Amniotic epithelial cell (primary cell): ENCODE measurements at regions not wholly inside any gene's neighbourhood (a gene's known extent, or its start where the extent isn't known, plus 50 kb on each side); places are given as distances from the start of the nearest gene placed in this dataset.
"Not testable (repeated sequence)": the region's sequence is repeated elsewhere in the genome, so short reads cannot be mapped to it uniquely, and the experiment has no call there.

Experiments
- DNase-seq: peaks from one replicate; pipeline ENCODE4 v3.0.0-alpha.2; 2010; ENCODE audit warnings: low read depth

DNA sequence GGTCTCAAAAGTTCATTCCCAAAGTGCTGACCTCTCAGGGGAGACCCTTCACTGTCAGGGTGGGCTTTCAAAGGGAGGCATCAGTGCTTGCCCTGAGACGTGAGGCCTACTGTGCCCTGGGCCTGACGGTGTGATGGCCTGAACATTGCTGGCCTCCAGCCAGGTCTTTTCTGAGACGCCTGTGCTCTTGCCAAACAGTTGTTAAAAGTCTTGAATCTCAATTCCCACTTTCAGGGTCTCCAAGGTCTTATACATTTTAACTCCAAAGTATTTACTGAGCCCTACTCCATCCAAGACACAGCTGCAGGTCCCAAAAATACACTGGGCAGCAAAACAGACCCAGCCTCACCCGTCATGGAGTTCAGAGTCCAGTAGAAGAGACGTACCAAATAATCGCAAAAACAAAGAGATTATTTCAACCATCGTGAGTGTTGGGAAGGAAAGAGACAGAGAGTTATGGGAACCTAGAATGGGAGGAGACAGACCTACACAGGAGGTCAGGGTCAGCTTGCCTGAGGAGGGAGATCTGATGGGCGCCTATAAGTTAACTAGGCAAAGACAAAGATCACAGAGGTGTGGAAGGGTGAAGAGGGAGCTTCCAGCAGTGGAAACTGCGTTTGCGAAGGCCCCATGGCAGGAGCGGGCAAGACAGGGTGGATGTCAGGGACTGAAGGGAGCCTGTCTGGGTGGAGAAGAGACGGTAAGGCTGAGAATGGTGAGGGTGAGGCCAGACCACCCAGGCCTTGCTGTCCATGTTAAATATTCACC lies 446.3 kb downstream of the PREX1 start:
- no peak for DNase-seq

DNA sequence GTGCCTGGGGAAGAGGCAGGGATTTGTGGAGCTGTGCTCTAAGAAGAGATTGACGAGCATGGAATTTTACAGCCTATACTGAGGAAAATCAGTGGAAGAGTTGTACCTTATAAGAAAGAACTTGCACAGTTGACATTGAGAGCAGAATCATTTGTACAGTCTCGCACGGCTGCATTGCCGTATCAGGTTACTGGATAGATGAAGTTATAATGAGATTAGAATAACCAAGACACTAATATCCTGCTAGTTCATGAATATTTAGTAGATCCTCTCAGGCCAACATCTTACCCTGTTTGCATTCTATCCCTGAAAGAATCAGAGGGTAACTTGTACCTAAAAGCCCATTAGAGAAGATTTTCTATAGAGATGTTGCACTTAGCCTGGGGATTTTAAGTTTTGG lies 447.1 kb downstream of the PREX1 start:
- DNase-seq, result no peak

DNA sequence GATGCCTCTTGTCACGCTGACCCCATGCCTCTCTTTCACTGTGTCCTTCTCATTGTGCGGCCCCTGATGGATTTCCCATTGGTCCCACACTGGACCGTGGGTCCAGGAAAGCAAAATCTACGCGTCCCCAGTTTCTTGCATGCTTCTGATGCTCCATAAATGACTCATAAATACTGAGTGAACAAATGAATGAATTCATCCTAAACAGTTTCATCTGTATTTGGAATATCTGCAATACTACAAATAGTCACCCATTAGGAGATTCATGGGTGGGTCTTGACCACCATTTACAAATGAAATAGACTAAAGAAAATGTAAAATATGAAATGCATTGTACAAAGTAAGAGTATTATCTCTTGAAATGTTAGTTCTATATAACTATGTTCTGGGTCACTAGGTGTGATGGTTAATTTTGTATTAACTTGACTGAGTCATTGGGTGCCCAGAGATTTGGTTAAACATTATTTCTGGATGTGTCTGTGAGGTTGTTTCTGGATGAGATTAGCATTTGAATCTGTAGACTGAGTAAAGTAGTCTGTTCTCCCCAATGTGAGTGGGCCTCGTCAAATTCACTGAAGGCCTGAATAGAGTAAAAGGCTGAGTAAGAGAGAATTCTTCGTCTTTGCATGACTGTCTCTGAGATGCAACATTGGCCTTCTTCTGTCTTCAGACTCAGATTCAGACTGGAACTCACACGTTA lies 448.7 kb downstream of the PREX1 start:
- no peak for DNase-seq

DNA sequence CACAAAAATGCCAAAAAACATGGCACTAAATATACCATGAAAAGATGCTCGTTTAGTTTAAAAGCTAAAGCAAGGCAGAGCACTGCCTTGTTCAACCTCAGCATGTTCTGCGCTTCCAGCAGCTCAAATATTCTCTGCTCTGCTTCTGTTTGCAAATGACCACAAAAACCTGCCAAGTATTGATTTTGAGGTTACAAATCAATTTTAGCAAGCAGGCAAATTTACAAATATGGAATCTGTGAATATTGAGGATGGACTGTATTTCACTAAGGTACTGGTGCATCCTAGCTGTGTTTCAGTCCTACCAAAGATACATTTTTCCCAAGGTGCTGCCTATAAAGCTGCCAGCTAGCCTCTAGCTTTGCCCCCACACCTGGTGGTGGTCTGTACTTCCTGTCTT lies 449.9 kb downstream of the PREX1 start:
- DNase-seq, result no peak

DNA sequence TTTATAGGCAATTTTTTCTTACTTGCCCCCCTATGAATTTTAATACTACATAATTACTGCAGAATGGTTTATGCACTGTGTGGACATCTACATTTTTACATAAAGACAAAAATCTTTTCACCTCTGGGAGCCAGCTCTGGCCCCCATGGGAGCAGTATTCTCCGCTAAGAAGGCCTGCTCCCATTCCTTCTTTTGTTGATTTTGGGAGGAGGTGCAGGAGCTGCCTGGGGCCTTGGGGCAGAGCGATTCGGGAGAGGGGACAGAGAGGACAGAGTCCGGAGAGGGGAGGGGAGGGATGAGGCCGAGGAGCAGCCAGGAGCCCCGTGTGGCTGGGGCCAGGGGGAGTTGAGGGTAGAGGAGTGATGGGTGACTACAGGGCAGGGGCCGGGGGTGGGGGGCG lies 452.0 kb downstream of the PREX1 start:
- DNase-seq, result no peak

DNA sequence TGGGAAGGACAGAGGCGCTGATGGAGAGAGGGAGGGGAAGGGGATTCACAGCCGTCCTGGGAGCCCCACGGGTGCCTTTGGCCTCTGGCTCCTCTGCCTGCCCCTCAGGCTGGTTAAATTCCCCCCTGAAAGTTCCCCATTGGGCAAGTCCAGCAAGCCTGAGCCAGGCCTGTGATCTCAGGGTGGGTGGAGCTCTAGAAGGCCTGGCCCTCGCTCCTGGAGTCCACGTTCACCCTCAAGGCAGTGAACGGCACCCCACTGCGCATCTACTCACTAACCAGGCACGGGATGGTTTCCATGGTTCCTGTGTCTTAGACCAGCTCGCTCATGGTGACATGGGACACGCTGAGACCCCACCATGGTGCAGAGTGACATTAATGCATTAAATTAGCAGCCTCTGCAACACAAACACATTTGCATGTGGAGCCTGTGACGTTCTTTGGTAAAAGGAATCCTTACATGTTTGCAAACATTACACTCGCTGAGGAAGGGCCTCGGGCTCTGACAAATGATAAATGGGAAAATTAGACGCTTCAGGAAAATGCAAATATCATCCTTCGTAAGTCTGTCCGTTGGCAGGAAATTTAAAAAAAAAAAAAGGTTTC lies 452.7 kb downstream of the PREX1 start:
- no peak for DNase-seq

DNA sequence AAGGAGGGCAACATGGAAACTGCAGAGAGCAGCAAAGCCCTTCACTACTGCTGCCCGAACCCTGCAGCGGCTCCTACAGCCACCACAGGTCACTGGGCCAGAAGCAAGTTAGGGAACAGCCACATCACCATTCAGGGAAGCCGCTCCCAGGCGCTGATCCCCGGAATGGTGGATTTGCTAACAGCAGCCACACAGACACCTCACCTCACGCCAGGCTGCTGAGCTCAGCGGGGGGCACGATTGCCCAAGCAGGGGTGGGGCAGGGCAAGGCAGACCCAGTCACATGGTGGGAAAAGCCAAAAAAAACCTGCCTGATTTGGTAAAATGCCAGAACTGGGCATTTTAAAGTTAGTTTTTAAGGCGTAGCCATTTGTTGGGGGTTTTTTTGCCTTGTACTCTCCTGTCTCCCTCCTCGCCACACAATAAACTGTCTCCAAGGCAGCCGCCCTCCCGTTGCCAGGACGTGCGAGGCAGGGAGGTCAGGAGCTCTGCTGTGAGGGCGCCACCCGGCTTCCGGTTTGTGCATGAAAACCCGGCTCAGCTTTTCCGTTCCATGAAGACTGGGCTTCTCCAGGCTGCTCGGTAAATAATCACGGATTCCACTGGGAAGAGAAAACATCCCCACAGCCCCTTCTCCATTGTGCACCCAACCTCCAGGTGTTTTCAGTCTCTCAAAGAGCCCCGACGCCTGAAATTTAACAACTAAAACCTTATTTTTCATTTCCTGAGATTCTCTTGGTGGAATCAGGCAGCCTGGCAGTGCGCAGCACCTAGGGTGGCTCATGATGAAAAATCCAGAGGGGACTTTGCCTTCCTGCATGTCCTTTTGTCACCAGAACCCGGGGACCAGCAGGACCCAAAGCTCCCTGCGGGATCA lies 453.5 kb downstream of the PREX1 start:
- not testable (repeated sequence) for DNase-seq

DNA sequence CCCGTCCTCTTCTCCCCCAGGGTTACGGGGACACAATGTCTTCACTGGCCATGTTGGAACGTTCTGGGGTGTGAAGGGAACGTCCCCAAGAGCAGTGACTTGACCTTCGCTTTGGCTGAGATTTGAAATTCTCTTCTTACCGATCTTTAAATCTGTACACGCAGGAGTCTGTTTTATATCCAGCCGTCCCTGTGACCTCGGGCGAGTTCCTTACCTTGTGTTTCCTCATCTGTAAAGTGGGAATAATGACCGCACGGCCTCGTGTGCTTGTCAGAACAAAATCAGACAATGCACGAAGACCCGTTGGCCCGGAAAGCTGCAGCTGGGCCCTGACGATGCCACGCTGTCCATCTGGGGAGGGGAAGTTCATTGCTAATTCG lies 454.3 kb downstream of the PREX1 start:
- no peak for DNase-seq

DNA sequence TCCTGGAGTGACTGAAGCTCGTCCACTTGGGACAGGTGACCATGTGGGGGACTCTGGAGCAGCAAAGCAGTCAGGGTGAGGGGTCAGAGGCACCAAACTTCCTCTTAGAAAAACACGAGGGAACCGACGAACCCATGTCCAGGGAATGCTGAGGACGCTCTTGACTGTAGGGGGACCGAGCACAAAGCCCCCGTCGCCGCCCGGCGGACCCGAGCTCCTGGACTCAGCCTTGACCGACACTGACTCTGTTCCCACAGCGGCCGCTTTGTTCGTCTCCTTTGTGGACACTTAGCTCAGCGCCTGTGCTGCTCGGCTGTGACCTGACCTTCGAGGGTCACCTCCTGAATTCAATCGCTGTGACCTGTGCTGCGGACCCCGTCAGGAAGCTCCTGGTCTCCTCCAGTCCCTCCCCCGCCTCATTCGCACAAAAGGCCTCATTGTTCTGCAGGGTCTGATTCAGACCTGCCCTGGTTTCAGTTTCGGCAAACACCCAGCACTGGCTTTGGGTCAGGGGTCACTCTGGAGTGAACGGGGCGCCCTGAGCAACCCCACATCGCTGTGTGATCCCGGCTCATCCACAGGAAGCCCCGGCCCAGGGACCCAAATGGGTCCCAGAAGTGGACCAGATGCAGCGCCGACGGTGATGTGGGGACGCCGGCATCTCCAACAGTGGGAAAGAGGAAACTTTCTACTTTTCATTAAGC lies 454.8 kb downstream of the PREX1 start:
- not testable (repeated sequence) for DNase-seq

DNA sequence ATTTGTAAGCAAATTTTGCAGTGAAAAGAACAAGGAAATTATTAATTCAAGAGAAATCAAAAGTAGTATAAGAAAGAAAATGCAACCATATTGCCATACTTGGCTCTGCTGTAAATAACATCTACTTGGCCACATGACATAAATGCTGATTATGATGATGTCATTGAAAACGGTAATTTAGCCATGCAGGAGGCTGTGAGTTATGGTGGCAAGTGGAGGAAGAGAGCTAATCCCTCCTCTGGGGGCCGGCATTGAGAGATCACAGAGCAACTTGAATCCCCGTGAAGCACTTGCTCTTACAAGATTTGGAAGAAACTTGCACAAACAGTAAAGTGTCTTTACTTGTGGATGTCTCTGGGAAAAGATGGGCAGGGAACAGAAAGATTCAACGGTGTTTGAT lies 456.6 kb downstream of the PREX1 start:
- no peak for DNase-seq

DNA sequence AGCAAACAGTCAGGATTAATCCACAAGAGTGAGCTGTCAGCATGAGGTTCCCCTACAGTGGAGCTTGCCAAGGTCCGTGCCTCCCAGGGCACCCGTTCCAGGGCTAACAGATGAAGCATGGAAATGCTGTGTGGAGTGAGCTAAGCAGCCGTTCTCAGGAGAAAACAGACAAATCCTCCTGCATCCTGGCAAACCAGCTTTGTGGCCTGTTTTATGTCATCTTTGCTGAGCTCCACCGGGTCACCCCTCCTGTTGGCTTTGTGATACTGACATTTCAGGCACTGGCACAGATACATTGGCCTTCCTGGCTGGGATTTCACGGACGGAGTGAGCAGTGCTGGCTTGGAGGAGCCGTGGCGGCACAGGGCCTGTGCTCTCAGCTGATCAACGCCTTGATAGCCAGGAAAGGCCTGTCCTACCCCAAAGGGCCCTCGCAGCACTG lies 459.2 kb downstream of the PREX1 start:
- not testable (repeated sequence) for DNase-seq

DNA sequence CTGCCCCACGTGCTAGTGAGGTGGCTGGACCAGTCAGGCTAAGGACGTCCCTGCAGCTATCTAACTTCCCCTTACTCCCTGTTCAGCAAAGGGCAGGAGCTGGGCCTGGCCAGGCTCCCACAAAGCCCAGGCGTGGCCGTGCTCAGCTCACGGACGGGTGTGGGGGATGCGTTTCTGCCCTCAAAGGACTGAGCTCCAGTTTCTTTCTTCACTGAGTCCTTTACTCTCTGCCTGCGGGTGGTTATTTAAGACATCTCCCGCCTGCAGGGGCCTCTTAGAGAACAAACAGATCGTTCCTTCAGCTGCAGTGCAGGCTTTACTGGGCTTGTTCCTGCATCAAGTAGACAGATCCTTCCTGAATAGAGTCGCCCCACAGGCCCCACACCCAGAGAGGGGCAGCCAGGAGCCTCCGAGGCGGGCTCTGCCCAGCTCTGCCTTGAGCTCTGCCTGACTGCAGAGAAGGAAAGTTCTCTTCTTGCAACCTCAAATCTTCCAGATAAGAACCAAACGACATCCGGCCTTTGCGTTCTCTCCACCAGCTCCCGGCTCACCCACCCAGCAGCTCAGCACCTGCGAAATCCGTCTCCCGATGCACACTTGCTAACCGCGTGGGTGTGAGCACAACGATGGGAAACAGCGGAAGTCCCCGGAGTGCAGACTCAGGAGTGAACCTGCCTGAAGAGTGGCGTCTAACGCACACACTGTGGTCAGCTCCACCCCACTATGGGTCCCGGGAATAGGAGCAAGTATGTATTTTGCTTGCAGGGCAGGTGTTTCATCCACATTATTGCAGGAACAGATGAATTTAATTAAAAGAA lies 460.0 kb downstream of the PREX1 start:
- not testable (repeated sequence) for DNase-seq

DNA sequence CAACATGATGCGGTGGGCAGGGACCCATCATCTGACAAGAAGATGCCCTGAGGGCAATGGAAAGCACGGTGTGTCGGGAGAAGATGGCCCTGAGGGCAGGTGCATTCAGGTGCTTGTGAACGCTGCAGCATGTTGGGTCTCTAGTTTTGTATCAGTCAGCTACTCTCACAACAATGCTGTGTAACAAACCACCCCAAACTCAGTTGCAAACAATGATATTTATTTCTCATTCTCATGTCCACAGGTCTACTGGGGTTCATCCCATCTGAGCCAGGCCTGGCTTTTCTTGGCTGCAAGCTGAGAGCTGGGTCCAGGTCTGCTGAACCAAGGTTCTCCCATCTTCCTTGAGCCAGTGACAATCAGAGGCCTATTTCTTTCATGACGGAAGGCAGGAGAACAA lies 461.6 kb downstream of the PREX1 start:
- DNase-seq, result no peak

DNA sequence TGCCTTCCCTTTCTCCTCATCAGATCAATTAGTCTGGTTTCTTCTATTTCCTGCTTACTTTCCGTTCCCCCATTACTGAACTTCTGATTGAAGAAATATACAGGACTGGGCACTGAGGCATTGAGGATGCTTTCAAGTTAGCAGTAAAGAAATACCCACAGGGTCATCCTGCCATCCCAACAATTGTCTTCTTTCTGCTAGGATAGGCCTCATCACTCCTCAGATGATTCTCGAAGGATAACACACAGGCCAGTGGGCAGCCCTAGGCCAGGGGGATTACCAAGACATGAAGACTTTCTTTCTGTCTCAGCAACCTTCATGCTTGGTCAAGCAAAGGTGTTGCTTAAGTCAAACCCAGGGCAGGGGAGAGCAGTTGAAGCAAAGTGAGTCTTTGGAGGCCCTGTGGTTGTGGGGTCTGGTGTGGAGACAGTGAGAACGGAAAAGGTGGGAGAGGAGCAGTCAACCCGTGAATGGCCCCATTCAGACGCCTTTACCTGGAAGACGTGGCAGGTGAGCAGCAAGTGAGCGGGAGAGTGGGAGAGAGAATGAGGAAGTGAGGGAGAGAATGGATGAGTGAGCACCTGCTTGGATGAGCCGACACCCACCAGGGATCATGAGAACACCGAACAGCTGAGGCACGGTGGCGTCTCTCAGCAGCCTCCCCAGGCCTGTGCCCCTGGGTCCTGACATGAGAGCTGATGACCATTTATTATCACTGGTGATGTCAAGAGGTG lies 462.9 kb downstream of the PREX1 start:
- DNase-seq, result no peak

DNA sequence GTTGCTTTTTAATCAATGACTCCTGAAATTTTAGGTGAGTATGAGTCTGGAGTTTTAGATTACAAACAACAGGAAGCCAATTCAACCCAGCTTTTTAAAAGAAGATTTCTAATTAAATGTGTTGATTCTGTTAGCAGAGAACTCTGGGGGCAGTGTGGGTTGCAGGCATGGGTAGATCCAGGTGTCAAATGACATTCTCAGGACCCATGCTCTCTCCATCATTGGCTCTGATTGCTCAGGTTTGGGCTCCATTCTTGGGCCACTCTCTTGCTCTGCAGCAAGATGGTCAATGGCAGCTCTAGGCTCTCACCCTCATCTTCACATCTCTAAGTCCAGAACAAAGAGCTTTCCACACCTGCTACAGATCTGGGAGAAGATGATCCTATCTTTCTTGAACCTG lies 463.7 kb downstream of the PREX1 start:
- no peak for DNase-seq

DNA sequence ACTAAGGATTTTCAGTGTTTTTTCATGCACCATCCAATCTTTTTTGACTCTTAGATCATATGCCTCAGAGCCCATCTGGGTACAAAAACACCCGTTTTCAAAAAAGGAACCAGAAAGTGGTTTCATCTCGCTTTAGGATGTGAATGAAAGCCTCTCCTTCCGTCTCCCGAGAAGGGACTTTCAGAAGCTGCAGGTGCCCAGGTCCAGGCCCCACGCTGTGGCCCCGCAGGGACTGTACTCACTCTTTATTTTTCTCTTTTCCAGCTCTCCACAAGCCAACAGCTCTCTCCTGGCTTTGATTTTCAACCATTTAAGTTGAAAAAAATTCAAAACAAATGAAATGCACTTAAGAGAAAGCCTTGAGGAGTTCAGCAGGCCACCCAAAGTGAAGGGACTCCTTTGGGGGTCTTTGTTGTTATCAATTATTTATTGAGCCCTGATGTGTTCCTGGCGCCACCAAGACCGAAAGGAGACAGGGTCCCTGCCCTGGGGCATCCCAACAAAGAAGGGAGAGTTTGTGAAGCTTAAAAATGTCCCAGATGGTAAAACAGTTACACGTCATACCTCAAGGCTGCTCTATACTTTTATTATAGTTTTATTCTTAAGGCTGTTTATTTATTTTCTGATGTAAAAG lies 467.3 kb downstream of the PREX1 start:
- DNase-seq, result no peak

DNA sequence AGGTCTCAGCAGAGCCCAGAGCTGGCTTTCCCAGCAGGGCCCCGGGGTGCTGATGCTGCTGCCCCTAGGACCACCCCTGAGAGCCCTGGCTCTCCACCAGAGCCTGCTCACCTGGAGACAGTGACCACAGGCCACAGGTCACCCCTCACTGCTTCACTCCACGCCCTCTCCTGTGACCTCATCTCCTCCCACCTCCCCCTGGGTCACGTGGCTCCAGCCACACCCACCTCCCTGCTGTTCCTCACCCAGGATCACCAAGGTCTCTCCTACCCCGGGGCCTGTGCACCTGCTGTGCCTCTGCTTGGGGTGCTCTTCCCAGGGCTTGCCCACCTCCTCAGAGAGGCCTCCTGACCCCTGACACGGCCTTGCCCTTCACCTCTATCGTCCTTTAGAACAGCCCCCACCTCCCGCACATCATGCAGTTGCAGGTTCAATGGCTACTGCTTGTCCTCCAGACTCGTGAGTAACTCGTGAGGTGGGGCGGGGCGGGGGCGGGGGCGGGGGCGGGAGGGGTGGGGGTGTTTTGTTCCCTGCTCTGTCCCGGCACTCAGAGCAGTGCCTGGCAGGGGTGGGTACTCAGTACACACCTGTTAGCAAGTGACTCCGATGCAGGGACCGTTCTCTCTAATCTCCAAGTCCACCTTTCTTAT lies 468.0 kb downstream of the PREX1 start:
- DNase-seq, result no peak

DNA sequence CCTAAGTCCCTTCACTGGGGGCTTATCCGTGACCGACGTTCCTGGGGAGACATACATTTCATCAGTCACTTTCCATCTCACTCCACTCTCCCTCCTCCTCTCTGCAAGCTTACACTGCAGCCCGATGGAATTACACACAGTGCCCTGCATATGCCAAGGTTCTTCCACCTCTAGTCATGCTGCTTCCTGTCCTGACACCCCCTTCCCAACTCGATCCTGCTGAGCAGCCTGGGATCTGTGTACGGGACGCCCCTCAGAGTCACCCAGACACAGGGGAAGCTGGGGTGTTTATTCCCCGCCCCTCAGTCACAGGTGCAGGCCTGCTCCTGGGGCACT lies 468.8 kb downstream of the PREX1 start:
- DNase-seq, result not testable (repeated sequence)
